NB4 (cell line): ENCODE measurements at regions not wholly inside any gene's neighbourhood (a gene's known extent, or its start where the extent isn't known, plus 50 kb on each side); places are given as distances from the start of the nearest gene placed in this dataset.

Experiments
- CTCF ChIP-seq: IDR thresholded peaks from one replicate; pipeline ENCODE4 v1.5.1; 2012; ENCODE audit warnings: low read depth, low read length
- POLR2A ChIP-seq: IDR thresholded peaks from 2 replicates; pipeline ENCODE4 v1.6.1; 2011; ENCODE audit warnings: mild to moderate bottlenecking; ENCODE audit not compliant: insufficient read length; ENCODE audit errors: extremely low read depth

- no peak for TF ChIP-seq POLR2A
- no peak for TF ChIP-seq CTCF
Observed at GRCh38 chr18:22110461-22110924, 58.9 kb upstream of the GATA6 start.
